GM19035 (cell line): ENCODE measurements at regions not wholly inside any gene's neighbourhood (a gene's known extent, or its start where the extent isn't known, plus 50 kb on each side); places are given as distances from the start of the nearest gene placed in this dataset.

Experiments used
- ATAC-seq: cut with Tn5 transposase; IDR thresholded peaks from one replicate; pipeline ENCODE4 v1.9.1; 2021; ENCODE audit not compliant: unreplicated experiment

DNA sequence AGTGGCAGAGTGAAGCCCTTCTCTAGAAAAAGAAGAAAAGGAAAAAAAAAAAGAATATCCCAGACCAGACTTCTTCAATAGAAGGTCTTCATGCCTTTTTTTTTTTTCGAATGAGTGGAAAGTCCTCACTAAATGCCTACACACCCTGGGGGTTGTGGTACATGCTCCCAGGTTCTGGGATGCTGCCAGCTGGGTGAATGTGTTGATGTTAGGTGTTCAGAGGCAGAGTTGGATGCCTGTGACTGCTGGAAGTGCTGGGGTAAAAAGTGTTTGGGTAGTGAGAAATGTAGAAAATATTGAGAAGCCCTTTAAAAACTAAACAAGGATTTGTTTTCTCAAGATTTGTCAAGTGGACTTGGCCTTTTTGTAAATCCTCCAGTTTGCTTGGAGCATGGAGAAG lies 318.6 kb downstream of the SLC4A3 start:
- no peak for ATAC-seq

DNA sequence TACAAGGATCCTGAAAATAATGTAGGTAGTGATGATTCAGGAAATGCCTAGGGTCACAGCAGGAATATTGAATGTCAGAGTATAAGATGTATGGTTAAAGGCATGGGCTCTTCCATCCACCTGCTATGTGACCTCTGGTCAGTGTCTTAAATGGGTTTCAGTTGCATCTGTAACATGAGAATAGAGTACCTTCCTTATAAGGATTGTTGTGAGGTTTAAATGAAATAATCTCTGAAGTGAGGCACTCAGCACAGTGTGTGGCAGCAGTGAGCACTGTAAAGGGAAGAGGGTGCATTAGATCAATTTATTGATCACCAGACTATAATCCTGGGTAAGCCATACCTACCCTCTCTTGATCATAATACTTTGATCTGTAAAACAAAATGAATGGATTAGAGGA lies 319.1 kb downstream of the SLC4A3 start:
- ATAC-seq: no peak

DNA sequence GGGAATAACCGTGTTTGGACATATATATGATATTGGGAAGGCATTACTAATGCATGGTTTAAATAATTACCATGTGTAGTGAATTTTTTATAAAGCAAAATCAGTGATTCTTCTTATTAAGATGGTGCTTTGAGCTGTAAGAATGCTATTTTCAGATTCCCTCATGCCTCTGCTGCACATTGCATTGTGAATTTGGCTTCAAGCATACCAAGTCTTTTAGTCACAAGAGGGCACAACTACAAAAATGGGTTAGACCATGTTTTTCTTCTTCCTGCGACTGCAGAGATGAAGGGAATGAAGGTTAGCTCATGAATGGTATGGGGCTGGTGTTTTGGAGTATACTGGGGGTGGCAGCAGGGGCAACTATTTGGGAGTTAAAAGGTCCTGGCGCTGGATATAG lies 320.1 kb downstream of the SLC4A3 start:
- ATAC-seq: no peak

DNA sequence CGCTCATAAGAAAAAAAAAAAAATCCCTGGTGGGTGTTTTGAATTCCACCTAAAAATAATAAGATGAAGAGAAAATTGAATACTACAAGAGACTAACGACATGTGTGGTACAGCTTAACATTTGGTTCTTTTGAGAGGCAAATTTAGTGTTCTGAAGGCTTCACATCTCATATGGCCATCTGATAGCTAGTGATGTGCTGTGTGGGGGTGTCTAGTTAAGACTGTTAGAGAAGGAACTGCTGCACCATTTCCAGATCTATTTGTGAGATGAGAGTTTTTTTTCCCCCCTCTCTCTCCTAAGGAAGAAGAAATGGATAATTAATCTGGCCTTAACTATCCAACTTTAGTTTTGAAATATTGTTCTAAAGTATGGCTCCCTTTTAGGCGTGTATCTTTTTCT lies 321.6 kb downstream of the SLC4A3 start:
- no peak for ATAC-seq

DNA sequence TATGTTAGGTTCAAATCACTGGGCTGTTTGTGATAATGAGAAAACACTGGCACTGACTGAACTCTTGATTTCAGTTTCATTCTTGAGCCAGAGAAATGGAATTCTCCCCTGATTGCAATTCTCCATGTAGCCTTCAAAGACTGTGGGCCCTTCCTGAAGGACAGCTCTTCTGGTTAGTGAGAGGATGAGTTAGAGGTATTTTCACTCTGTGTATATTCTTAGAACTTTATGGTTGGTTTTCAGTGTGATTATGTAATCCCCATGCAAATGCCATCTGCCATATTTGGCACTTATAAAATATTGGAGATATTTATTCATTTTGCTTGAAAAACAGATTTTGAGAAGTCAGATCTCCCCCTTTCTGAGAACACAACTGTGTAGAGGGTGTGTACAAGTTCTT lies 323.7 kb downstream of the SLC4A3 start:
- ATAC-seq: no peak

DNA sequence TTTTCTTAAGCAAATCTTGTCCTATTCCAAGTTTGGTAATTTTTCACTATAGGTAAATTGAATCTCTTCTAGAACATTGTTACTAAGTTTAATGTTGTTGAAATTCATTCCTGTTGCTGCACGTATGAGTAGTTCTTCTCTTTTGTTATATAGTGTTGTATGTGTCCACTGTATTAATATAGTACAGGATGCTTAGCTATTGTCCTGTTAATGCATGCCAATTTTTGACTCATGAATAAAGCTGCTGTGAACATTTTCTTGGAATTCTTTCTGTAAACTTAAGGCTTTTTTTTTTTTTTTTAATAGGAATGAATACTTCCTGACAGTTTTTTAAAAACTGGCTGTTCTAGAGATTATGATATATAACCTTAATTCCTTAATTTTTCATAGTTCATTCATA lies 326.9 kb downstream of the SLC4A3 start:
- ATAC-seq: no peak

DNA sequence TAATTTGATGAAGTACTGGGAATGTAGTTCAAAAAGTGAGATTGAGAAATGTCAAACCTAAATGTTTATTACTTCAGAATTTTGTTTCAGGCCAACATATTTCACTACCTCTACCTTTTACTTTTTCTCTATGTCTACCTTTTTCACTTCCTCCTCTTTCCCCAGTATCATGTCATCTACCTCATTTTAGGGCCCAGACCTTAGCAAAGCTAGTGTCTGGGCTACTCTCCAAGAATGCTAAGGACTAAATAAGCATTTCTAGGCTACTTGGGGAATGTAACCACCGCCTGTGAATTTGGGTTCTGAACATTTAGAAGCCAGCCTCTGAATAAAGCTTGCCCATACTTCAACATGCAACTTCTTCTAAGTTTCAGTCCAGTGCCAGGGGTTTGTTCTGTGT lies 330.4 kb downstream of the SLC4A3 start:
- ATAC-seq: no peak

DNA sequence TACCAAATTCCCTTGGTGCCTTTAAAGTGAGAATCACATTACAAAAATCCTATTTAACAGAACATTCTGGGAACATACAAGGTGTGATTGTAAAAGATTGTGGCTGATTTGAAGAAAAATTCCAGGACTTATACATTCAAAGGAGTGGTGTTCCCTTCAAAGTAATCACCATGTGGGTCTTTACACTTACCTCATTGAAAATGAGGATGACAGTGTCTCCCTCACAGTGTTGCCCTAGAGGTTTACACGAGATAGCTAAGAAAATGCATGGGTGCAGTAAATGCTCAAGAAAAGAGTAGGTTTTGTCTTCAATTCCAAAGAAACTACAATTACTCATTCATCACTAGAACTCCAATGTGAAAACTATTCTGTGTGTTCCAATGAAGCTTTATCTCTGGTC lies 331.5 kb downstream of the SLC4A3 start:
- ATAC-seq: no peak

DNA sequence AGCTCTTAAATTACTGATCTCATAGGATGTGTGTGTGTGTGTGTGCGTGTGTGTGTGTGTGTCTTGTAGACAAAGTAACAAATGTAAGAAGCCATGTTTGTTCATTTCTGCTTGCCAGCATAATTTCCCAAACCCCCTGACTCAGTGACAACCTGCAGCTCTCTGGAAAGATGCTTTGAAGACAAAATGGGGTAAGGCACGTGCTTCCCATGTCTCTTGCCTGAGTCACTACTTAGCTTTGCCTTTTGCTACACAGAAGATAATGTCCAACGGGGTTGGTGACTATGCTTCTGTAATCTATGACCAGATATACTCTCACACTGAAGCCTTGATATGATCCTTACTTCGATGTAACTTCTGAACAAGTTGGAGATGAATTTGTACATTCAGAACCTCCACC lies 332.0 kb downstream of the SLC4A3 start:
- ATAC-seq: no peak

DNA sequence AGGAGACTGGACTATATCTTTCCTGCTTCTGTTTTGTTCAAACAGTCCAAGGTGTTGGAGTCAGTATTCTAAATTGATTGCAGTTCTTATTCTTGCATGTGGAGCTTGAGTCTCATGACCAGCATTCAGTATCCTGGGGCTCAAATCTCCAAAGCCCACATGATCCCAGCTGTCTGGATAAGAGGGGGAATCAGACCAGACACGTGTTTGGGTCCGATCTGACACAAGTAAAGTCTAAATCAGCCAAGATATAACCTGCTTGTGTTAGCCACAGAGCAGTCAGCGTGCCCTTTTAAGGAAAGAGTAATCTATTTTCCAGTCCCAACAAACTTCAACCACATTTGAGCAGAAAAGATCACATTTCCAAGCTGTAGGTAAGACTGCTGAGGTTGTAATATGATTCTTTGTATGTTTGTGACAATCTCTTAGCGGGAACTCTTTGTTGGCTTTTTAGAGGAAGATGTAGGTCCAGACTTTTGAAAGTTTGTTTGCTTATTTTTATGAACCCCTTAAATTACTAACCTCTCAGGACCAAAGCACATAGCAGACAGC lies 334.6 kb downstream of the SLC4A3 start:
- ATAC-seq: no peak

DNA sequence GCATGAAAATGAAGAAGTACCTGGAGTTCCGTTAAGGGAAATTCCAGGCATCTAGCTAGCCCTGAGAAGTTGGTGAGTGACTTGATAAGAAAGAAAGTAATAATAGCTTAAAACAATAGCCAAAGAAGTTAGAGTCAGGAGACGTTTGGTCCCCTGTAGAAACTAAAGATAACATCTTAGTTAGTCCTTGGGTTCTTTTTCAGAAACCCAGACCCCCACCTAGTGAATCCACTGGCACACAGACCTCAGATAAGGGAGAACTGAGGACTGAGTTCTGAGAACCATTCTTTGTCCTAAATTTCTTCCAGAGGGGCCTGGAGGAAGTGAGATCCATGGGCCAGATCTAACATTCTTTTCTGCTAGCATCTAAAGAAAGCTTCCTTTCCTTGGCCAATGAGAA lies 335.4 kb downstream of the SLC4A3 start:
- no peak for ATAC-seq

DNA sequence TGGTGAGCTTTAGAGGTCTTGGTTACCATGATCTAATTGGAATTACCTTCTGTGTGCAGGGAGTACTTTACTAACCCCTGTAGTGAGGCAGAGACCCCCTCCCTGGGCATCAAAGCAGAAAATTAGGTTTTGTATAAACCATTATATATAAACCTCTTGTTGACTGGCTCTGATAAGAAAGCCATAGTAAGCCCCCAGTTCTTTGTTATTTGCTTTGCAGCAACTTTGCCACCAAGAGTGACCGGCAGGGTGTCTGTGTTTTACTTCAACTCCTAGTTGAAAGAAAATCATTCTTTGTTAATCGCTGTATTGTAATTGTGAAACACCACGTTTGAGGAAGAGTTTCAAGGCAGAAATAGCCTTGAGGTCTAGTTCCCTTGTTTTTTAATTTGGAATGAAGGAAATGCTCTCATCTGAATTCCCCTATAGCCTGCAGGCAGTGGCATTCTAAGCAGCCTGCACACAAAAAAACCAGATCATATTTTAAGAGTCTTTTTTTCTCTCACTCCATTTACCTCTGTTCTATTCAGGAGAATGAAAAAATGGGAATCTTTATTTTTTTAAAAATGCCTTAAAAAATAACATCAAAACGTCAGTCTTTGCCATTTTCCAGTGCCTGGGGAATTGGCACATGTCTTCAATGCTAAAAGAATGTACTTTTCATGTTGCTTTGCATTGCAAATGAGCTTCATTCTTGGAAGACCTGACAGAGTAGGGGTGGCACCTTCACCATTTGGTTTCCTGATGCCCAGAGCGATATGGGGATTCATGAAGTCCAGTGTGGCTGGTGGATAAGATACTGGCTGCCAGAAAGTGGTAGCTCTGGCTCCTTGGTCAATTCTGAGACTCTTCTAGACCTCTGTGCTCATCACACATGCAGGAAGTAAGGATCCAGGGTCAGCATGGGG lies 338.1 kb downstream of the SLC4A3 start:
- no peak for ATAC-seq

DNA sequence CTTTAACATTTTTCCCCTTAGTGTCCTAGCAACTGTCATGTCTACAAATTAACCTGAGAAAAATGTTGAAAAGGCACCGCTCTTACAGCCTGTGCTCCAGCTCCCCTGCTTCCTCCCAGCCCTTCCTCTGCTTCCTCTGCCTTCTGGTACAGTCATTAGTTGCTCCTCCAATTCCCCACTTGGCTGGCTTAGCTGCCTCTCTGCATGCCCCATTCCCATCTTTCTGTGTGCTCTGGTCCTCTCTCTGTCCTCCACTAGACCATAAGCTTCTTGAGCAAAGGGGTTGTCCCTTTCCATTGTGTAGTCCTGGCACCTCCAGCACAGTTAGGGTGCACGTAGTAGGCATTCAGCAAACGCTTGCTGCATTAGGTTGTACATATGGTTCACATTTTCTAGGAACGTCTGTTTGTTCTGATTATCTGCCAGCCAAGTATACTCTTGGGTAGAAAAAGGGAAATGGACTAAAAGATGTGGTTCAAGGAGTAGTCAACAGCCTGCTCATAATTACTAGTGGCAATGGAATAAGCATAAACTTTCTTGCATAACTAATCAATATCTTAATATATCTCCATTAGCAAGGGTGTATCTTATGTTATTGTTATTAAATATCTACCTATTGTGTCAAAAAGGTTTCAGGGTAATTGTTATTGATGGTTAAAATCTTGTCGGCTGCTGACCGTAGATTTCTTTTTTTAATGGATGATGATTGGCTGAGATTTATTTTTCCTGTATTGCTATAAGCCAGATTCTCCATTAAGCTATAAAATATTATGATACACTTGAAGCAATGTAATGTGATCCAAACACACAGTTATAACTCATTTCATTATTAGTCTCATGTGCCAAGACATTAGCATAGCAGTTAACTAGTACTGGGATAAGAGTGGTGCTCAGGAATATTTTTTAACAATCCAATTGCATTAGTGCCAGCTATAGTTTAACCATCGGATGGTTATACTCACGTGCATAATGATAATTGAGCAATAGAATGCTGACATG lies 340.1 kb downstream of the SLC4A3 start:
- no peak for ATAC-seq

DNA sequence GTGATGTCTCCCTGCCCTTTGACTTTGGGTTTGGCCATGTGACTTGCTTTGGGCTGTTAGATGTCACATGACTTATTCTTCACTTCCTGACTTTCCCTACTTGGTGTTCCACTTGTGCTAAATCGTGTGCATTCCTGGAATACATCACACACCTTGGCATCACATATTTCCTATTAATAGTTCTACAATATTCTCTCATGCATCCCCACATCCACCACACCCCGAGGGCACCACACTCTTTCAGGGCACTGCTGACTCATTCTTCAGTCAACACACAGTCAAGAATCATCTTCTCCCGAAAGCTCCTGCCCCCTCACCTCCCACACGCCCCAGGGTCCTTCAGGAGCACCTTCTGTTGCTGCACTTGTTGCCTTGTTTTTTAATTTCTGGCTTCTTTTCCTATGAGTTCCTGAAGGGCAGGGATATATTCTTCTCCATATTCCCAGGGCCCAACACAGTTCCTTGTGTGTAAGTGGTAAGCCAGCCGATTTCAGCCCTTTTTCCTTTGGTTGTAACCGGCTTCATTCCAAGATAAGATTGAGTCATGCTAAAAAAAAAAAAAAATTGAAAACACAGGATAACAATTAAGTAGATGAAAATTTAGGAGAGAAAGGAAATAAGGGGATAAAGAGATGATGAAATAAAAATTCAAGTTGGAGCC lies 341.4 kb downstream of the SLC4A3 start:
- no peak for ATAC-seq

DNA sequence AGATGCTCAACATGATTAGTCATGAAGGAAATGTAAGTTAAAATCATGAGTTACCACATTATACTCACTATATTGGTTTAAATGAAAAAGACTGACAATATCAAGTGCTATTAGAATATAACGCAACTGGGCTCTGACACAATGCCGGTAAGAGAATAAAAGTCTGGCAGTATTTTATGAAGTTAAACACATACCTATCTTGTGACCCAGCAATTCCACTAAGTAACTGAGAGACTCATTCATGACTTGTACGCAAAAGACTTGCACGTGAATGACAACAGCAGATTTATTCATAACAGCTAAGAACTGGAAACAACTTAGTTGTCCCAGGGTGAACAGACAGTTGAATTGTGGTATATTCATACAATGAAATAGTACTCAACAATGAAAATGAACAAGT lies 342.1 kb downstream of the SLC4A3 start:
- no peak for ATAC-seq

DNA sequence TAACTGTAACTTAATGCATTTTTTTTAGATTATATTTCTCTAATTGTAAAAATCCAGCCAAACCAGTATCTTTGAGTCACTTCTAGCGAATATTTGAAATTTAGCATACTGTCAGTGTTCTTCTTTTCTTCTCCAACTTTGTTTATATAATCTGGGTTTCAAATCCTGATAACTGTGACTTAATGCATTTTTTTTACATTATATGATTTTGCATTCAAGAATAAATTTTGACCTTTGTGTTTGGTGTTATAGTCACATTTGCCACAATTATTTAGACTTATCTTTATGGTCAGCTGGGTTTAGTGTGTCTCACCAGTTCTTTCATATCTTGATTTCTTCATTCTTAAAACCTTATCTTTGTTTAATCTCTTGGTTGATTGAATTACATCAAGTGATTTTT lies 345.7 kb downstream of the SLC4A3 start:
- ATAC-seq: no peak

DNA sequence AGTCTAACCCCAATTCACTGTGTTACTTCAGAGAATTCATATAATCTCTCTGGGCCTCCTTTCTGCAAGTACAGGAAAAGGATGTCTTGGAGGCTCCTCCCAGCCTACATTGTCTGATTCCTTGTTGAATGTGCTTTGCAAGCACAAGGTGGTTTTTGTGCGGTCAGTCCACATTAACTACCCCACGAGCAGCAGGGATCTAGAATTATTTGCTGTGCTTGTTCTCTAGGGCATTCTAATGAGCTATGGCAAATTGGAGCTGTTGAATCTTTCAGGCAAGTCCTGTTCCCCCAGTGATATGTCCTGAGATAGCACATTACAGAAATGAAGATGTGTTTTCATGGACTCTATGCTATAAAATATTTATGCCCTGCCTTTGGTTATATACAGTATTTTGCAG lies 349.4 kb downstream of the SLC4A3 start:
- ATAC-seq: no peak

DNA sequence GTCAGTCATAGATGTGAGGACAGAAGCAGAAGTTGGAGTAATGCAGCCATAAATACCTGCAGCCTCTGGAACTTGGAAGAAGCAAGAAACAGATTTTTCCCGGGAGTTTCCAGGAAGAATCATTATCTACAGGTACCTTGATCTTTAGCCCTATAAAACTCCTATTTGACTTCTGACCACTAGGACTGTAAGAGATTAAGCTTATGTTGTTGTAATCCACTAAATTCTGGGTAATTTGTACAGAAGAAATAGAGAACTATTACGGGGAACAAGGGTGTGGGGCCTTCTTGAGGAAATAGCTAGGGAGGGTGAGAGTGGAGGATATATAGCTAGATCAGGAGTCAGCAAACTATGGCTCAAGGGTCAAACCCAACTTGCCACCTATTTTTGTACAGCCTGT lies 353.2 kb downstream of the SLC4A3 start:
- no peak for ATAC-seq

DNA sequence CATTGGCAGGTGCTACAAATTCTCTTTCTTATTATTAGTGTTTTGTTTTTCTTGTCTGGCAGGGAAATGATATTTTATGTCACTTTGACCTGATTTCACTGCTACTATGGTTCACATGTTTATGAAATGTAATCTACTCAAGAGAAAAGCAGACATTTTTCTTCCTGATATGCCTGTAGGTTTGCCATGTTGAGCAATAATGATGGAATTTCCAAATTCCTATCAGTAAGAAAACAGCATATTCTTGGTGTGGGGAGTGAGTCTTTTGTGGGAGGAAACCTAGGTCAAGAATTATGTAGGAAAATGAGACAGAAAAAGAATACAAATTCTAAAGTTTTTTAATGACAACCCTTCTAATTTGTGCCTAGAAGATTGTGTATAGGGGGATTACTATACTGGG lies 356.4 kb downstream of the SLC4A3 start:
- no peak for ATAC-seq

DNA sequence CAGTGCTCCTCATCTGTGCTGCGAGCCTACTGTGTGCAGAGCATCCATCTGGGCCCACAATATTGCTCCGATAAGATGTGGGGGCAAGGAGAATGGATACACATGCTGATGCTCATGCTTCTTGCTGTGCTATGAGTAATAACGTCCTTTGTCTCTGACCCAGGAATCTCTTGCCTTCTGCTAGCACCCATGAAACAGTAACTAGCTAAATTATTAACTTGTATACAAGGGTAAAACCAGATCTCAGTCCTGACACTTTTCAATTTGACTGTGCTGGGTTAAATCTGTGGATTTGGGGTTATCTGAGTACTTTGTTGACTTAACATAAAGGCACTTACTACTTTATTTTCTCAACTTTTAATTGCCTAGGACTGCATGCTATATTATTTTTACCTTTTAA lies 357.6 kb downstream of the SLC4A3 start:
- ATAC-seq: no peak

DNA sequence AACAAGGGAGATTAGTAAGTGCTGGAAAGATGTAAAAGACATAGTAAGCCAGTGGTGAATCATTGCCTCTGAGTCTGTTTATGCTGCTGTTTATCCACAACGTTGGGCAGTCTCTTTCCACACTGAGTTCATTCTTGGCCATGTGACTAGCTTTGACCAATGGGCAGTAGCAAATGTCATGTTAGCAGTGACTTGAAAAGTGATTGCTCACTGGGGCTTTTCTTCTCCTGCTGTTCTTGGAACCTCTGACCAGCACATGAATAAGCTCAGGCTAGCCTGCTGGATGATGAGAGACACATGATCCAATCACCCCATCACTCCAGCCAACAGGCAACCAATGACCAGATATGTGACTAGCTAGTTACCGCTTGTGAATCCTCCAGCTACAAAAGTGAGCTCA lies 360.4 kb downstream of the SLC4A3 start:
- ATAC-seq: no peak
